ENCODE measurements at regions not wholly inside any gene's neighbourhood (a gene's known extent, or its start where the extent isn't known, plus 50 kb on each side); places are given as distances from the start of the nearest gene placed in this dataset.

- 76 to 86% (median 84%) methylated on average over 4 of the region's 4 CpGs for WGBS, 5 donors
- Histone ChIP-seq H3K27me3 (no peaks in the 10 kb centered on the region), H3K4me1 (peaks cover 0 to 9% (median 0%) of the 10 kb centered on the region in 4 donors), H3K27ac (no peak overlapping the region), H3K4me3 (no peak overlapping the region), H3K9me3 (peaks cover 0 to 14% (median 6%) of the 10 kb centered on the region in 4 donors), H3K36me3 (no peaks in the 10 kb centered on the region)
- intact Hi-C loops (cut with DNase I; ENCODE audit: low total_unique reads) = no loop called here
- TF ChIP-seq POLR2AphosphoS5 (IDR thresholded peaks at IDR 0.05) = no peak
- no peak for TF ChIP-seq POLR2A (IDR thresholded peaks at IDR 0.05)
- TF ChIP-seq CTCF (IDR thresholded peaks at IDR 0.05) = no peak
- no peak for TF ChIP-seq EP300 (IDR thresholded peaks at IDR 0.05)
- no peak for DNase-seq
These were observed 763.7 kb upstream of the PHF14 start for GRCh38 chr7:10210000-10210399.

- H3K27ac ChIP-seq = no peak overlapping the region
- DNase-seq = peak in 1 of 2 donors; percentile 41
- no peaks in the 10 kb centered on the region for H3K27me3 ChIP-seq
- 27 to 55% (median 36%) methylated on average over 1 of the region's 1 CpG for WGBS, 5 donors
- H3K36me3 ChIP-seq = no peaks in the 10 kb centered on the region
- H3K4me3 ChIP-seq = no peak overlapping the region
- TF ChIP-seq CTCF (IDR thresholded peaks at IDR 0.05) (no peak), EP300 (IDR thresholded peaks at IDR 0.05) (no peak), POLR2A (IDR thresholded peaks at IDR 0.05) (no peak), POLR2AphosphoS5 (IDR thresholded peaks at IDR 0.05) (no peak)
- peaks cover 0 to 2% (median 0%) of the 10 kb centered on the region in 4 donors for H3K4me1 ChIP-seq
- intact Hi-C loops (cut with DNase I; ENCODE audit: low total_unique reads) = no loop called here
- peaks cover 0 to 14% (median 6%) of the 10 kb centered on the region in 4 donors for H3K9me3 ChIP-seq
These were observed 762.7 kb upstream of the PHF14 start for GRCh38 chr7:10211016-10211415.

- no peak for DNase-seq
- no peak overlapping the region for H3K4me3 ChIP-seq
- intact Hi-C loops (cut with DNase I; ENCODE audit: low total_unique reads) = no loop called here
- no peak overlapping the region for H3K27ac ChIP-seq
- TF ChIP-seq POLR2A (IDR thresholded peaks at IDR 0.05) (no peak), EP300 (IDR thresholded peaks at IDR 0.05) (no peak), CTCF (IDR thresholded peaks at IDR 0.05) (no peak)
- 79 to 98% (median 89%) methylated on average over 4 of the region's 4 CpGs for WGBS, 5 donors
- peaks cover 0 to 14% (median 6%) of the 10 kb centered on the region in 4 donors for H3K9me3 ChIP-seq
- no peaks in the 10 kb centered on the region for H3K4me1 ChIP-seq
- H3K27me3 ChIP-seq = no peaks in the 10 kb centered on the region
- no peaks in the 10 kb centered on the region for H3K36me3 ChIP-seq
These were observed 761.8 kb upstream of the PHF14 start for GRCh38 chr7:10211861-10212260.

GRCh38 chr7:10212649-10213048, 761.0 kb upstream of the PHF14 start:
- no peak overlapping the region for H3K27ac ChIP-seq
- H3K4me1 ChIP-seq = no peaks in the 10 kb centered on the region
- H3K36me3 ChIP-seq = no peaks in the 10 kb centered on the region
- TF ChIP-seq POLR2A (IDR thresholded peaks at IDR 0.05) = no peak
- no peak for TF ChIP-seq EP300 (IDR thresholded peaks at IDR 0.05)
- no peak for TF ChIP-seq POLR2AphosphoS5 (IDR thresholded peaks at IDR 0.05)
- no peak for TF ChIP-seq CTCF (IDR thresholded peaks at IDR 0.05)
- WGBS, 5 donors = 62 to 88% (median 85%) methylated on average over 3 of the region's 3 CpGs
- H3K4me3 ChIP-seq = no peak overlapping the region
- H3K9me3 ChIP-seq = peaks cover 0 to 14% (median 6%) of the 10 kb centered on the region in 4 donors
- H3K27me3 ChIP-seq = no peaks in the 10 kb centered on the region
- DNase-seq = no peak
- intact Hi-C loops (cut with DNase I; ENCODE audit: low total_unique reads) = no loop called here
